GM04504 (cell line): ENCODE measurements at regions not wholly inside any gene's neighbourhood (a gene's known extent, or its start where the extent isn't known, plus 50 kb on each side); places are given as distances from the start of the nearest gene placed in this dataset.

Source experiments
- DNase-seq: peaks from one replicate; pipeline ENCODE4 v3.0.0-alpha.2; 2012; ENCODE audit warnings: low read depth

GRCh38 chr14:51546603-51547258 lies 105.0 kb upstream of the FRMD6 start:
- DNase-seq, result no peak

GRCh38 chr14:51547260-51547659 lies 104.5 kb upstream of the FRMD6 start:
- peak; percentile 97 for DNase-seq

- DNase-seq, result no peak
Measured at GRCh38 chr14:51547701-51548100, 104.0 kb upstream of the FRMD6 start.

DNA sequence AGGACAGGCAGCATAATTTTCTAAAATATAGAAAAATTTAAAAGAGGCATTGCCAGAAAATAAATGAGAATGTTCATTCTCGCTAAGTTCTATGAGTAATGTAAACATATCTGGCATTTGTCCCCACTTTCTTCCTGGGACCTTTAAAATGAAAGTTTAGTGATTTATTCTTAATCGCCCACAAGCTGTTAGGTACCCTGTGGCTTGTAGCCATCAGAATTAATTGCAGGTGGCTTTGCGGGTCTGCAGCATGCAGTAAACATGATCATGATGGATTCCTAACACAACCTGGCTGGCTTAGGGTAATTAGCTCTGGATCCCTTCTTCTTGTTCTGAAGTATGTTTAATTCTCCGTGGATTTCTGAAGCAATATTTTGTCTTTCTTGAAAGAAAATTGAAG lies 103.5 kb upstream of the FRMD6 start:
- no peak for DNase-seq

DNA sequence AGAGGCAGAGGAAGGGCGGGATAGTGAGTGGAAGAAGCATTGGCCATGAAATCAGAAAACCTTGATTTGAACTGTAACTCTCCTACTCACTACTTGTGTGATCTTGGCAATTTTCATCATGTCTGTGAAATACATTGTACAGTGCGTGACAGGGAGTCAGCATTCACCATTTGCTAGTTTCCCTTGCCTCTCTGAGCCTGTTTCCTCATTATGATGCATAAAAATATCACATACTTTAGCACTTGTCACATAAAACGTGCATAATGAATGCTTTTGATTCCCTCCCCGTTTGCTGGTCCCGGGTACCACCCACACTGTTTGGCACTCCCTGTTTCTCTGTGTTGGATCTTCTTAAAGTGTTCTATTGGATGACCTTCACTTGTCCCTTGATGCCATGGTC lies 101.1 kb upstream of the FRMD6 start:
- no peak for DNase-seq

DNA sequence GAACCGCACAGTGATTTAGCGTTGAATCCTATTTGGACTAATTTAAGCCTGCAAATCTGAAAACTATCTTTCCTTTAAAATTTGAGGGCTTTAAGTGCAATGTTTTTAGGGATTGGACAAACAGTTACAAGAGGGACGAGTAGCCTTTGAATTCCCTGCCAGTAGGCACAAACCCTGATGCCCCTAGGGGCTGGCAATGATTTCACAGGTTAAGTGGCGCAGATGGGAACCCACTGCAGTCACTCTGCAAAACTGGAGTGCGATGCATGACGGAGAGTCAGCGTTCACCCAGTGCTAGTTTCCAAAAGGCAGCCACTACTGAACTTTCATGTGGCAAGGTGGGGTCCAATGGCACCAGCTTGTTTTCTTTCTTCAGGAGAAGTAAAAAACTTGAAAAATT lies 99.4 kb upstream of the FRMD6 start:
- no peak for DNase-seq

DNA sequence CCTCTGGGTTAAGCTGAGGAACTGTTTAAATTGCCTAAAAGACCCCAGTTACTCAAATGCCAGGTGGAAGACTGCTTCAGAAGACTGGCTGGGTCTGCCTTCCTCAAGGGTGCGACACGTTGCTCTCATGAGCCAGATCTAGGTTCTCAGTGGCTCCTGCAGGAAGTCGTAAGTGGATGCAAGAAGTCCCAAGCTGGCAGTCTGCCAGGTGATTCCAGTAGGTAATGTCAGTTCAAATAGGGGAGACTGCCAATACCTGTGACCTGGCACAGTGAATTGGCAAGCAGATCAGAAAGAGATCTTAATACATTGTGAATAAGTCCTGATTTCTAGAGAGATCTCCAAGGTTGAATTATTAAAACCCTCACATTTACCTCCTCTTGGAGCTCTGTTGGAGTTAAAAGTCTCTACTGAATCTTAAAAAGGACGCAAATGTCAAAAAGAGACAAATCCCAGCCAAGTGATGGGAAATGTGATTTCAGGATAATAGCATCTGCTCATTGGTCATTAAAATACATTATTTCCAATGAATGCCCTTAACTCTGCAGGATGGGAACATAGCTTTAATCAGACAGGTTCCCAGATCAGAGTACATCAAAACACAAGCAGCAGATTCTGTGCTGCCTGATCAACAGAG lies 98.8 kb upstream of the FRMD6 start:
- DNase-seq, result no peak

DNA sequence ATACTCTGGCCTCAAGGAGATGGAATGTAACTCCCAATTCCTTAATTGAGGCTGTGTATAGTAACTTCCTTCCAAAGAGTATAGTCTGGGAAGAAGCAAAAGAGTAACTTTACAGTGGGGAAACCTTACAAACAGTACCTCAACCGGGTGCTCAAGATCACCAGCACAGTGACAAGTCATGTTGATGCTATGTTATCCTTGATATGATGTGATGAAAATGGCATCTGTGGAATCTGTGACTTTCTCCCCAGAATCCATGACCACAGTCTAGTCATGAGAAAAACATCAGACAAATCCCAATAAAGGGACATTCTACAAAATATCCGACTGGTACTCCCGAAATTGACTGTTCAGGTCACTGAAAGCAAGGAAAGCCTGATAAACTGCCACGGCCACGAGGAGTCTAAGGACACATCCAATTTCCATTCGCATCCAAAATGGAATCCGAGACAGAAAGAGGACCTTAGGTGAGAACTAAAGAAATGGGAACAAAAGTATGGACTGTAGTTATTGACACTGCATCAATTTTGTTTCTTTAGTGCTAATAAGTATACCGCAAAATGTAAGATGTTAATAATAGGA lies 97.3 kb upstream of the FRMD6 start:
- DNase-seq, result peak; percentile 84

DNA sequence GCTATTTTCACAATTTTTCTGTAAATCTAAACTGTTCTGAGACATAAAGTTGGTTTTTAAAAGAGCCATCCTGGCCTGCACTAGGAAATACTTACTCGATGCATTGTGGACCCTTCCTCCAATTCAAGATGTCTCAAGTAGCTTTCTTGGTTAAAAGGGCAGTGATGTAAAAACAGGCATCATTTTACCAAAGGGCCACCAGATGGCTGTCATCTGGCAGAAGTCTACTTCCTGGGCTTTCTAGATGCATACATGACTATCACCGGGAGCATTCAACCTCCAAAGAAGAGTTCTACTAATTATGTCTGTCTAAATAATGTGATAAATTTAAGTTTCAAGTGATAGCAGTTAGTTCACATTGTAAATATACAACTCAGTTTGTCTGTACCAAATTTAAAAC lies 96.8 kb upstream of the FRMD6 start:
- DNase-seq, result peak; percentile 42

DNA sequence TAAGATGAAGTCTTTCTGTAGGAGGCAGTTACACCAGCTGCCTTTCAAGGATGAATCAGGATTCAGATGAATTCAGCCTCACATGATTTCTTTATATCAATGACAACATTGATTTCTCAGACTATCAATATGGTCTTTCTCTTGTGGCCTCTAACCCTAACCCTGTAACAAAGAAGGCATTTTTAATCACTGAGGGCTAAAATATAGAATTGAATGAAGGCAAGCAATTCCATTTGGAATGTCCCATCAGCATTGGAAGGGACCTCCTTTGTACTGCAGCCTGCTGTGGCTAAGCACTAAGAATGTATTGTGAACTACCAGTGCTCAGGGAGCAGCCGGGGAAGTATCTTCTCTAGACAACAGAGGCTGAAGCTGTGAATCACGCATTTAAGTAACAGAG lies 90.6 kb upstream of the FRMD6 start:
- no peak for DNase-seq

- DNase-seq, result peak; percentile 33
Measured at GRCh38 chr14:51562816-51563215, 88.9 kb upstream of the FRMD6 start.

DNA sequence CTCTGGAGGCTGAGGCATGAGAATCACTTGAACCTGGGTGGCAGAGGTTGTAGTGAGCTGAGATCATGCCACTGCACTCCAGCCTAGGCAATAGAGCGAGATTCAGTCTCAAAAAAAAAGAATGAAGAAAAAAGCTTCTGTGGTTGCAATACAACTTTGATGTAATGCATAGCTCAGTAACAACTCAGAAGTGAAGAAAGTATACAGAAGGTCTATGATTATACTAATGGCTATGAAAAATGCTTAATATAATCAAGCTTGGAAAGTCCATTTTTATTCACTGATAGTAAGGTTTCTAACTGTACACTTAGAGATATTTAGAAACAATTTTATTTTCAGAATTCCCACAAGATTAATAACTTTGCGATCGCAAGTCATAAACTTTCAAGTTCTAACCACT lies 88.2 kb upstream of the FRMD6 start:
- DNase-seq, result no peak

DNA sequence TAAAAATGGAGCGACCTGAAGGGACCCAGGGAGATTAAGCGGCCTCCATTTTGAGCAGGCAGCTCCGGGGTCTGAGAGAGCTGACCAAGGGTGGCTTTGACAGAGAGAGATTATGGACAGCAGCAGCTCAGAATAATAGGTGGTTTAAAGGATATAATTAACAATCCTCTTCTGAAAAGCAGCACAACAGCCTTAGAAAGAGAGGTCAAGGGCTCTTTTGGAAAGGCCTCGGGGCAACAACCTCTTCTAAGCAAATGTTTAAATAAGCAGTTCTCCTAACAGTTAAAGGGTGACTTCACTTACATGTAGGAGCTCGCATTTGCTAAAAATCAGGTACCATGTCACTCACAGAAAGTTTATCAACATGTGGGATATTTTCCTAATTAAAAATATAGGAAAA lies 87.2 kb upstream of the FRMD6 start:
- no peak for DNase-seq

- no peak for DNase-seq
Measured at GRCh38 chr14:51564986-51565604, 86.6 kb upstream of the FRMD6 start.

DNA sequence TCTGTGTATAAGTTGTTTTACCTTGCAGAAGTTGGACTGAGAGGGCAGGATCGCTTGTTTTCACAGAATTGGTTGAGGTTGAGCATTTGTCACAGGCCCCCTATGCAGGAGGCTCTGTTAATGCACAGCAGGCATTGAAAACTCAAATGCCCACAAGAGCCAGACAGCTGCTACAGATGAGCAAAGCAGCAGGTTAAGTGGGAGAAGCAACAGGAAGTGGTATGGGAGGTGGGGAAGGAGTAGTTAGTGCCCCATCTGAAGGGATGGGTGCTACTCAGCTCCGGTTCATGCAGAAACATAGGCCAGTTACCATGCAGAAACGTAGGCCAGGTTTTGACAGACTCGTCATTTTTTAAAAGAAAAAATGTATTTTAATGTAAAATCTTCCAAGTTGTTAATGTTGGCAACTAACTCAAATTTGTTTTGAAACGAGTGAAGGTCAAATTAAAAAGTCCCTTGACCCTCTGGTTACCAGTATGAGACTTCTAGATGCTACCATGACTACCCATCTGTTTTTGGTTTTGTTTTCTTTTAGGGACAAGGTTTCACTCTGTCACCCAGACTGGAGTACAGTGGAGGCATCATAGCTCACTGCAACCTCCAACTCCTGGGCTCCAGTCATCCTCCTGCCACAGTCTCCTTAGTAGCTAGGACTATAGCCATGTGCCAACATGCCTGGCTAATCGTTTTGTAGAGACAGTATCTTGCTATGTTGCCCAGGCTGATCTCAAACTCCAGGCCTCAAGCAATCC lies 84.7 kb upstream of the FRMD6 start:
- DNase-seq, result no peak

DNA sequence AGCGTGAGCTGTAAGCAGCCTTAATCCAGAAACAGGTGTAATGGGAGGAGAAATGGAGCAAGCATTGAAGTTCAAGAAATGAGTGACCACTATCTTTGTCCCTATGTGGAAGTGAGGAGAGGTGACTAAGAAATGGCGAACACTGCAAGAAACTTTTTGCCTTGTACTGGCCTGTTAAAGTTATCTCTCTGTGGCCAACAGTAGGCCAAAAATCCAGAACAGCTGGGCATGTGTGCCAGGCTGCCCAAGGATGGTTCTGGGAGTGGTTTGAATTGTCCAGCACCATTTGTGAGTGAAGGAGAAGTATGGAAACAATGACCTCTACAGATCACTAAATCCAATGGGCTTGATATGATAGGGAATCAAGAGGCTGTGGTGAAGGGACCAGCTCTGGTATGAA lies 83.3 kb upstream of the FRMD6 start:
- no peak for DNase-seq

- DNase-seq, result no peak
Measured at GRCh38 chr14:51573607-51574006, 78.1 kb upstream of the FRMD6 start.

- DNase-seq, result no peak
Measured at GRCh38 chr14:51574009-51574408, 77.7 kb upstream of the FRMD6 start.

- DNase-seq, result no peak
Measured at GRCh38 chr14:51575349-51576116, 76.2 kb upstream of the FRMD6 start.

GRCh38 chr14:51576117-51576430 lies 75.6 kb upstream of the FRMD6 start:
- DNase-seq, result no peak

GRCh38 chr14:51576879-51577278 lies 74.8 kb upstream of the FRMD6 start:
- no peak for DNase-seq

GRCh38 chr14:51578853-51579252 lies 72.9 kb upstream of the FRMD6 start:
- no peak for DNase-seq
